IMR-90 (cell line): ENCODE measurements at regions not wholly inside any gene's neighbourhood (a gene's known extent, or its start where the extent isn't known, plus 50 kb on each side); places are given as distances from the start of the nearest gene placed in this dataset.

Experiments
- ATAC-seq: fragments of 200-7000 bp; cut with Tn5 transposase; 2 replicates; pipeline ENCODE4 v1.9.1; 2020; ENCODE audit warnings: low read depth, mild to moderate bottlenecking, moderate library complexity
- BruUV-seq: library from RNA; stranded (reverse); fragments of 400-500 nt; replicated peaks from 2 replicates; lab custom pipeline; 2021; lab: Mats Ljungman, UMichigan
- CTCF ChIA-PET: fragments of 300-600 bp; formaldehyde crosslinking; extraction: SDS; loops from one replicate; lab custom pipeline; 2021; ENCODE audit warnings: antibody characterized with exemption; lab: Yijun Ruan, JAX
- POLR2A ChIA-PET: fragments of 300-600 bp; sonication (Branson Sonifier 250); formaldehyde crosslinking; loops from one replicate; lab custom pipeline; 2022; ENCODE audit warnings: antibody characterized with exemption; ENCODE audit not compliant: unreplicated experiment; lab: Charles Lee
- DNase-seq: peaks from one replicate; pipeline ENCODE4 v3.0.0; 2013
- H2AFZ ChIP-seq: replicated peaks from 2 replicates; pipeline ENCODE3; 2013; ENCODE audit warnings: low read length, mild to moderate bottlenecking; ENCODE audit not compliant: poor library complexity
- H2AK5ac ChIP-seq: 2 replicates; pipeline ENCODE4 v1.6.1; 2013; ENCODE audit warnings: low read depth, low read length, inconsistent platforms
- H2AK9ac ChIP-seq: replicated peaks from 2 replicates; pipeline ENCODE3; 2013; ENCODE audit warnings: mild to moderate bottlenecking, low read depth, low read length, moderate library complexity; ENCODE audit not compliant: poor library complexity
- H2BK120ac ChIP-seq: 2 replicates; pipeline ENCODE4 v1.6.1; 2013; ENCODE audit warnings: low read depth, low read length, inconsistent platforms
- H2BK15ac ChIP-seq: 3 replicates; pipeline ENCODE4 v1.6.1; 2013; ENCODE audit warnings: low read depth, low read length, inconsistent platforms
- H2BK20ac ChIP-seq: 2 replicates; pipeline ENCODE4 v1.6.1; 2013; ENCODE audit warnings: low read depth, mild to moderate bottlenecking, inconsistent platforms, low read length, moderate library complexity
- H2BK5ac ChIP-seq: 2 replicates; pipeline ENCODE4 v1.6.1; 2013; ENCODE audit warnings: mild to moderate bottlenecking, low read depth, low read length, inconsistent platforms; ENCODE audit not compliant: poor library complexity, severe bottlenecking
- H3K14ac ChIP-seq: replicated peaks from 2 replicates; pipeline ENCODE4 v1.6.1; 2013; ENCODE audit warnings: low read depth, low read length, inconsistent platforms
- H3K18ac ChIP-seq: 2 replicates; pipeline ENCODE4 v1.6.1; 2013; ENCODE audit warnings: low read depth, low read length, control low read depth
- H3K23ac ChIP-seq: 2 replicates; pipeline ENCODE4 v1.6.1; 2013; ENCODE audit warnings: low read depth, low read length, inconsistent platforms
- H3K27ac ChIP-seq: 2 replicates; pipeline ENCODE4 v1.5.1; 2013; ENCODE audit warnings: mild to moderate bottlenecking, control low read depth, low read length; ENCODE audit not compliant: insufficient read depth
- H3K27me3 ChIP-seq: 2 replicates; pipeline ENCODE4 v1.6.1; 2013; ENCODE audit warnings: low read length; ENCODE audit not compliant: control insufficient read depth, insufficient read depth
- H3K36me3 ChIP-seq: 2 replicates; pipeline ENCODE4 v1.6.1; 2013; ENCODE audit warnings: low read length, mixed read lengths; ENCODE audit not compliant: control insufficient read depth, insufficient read depth
- H3K4ac ChIP-seq: 2 replicates; pipeline ENCODE4 v1.6.1; 2013; ENCODE audit warnings: low read depth, low read length, inconsistent platforms
- H3K4me1 ChIP-seq: 2 replicates; pipeline ENCODE4 v1.6.1; 2013; ENCODE audit warnings: low read length, mixed read lengths; ENCODE audit not compliant: control insufficient read depth, insufficient read depth
- H3K4me2 ChIP-seq: 2 replicates; pipeline ENCODE4 v1.6.1; 2013; ENCODE audit warnings: low read depth, mild to moderate bottlenecking, control low read depth, low read length, moderate library complexity
- H3K4me3 ChIP-seq: 2 replicates; pipeline ENCODE4 v1.5.1; 2013; ENCODE audit warnings: low read depth, mild to moderate bottlenecking, control low read depth, low read length, moderate library complexity; ENCODE audit not compliant: insufficient read depth
- H3K56ac ChIP-seq: 2 replicates; pipeline ENCODE4 v1.6.1; 2013; ENCODE audit warnings: low read length, inconsistent platforms; ENCODE audit not compliant: insufficient read depth; ENCODE audit errors: extremely low read depth
- H3K79me1 ChIP-seq, 2 experiments: 2 replicates each; pipeline ENCODE4 v1.6.1; 2013; ENCODE audit warnings: low read length in 2 of 2, inconsistent platforms in 1 of 2, low read depth in 1 of 2
- H3K9ac ChIP-seq: 2 replicates; pipeline ENCODE4 v1.6.1; 2013; ENCODE audit warnings: low read depth, low read length, control low read depth
- H3K9me1 ChIP-seq: 2 replicates; pipeline ENCODE4 v1.6.1; 2013; ENCODE audit warnings: low read length, inconsistent platforms; ENCODE audit not compliant: insufficient read depth
- H3K9me3 ChIP-seq: 2 replicates; pipeline ENCODE4 v1.6.1; 2013; ENCODE audit warnings: low read length; ENCODE audit not compliant: control insufficient read depth, insufficient read depth
- H4K20me1 ChIP-seq: 2 replicates; pipeline ENCODE4 v1.6.1; 2013; ENCODE audit warnings: low read length, inconsistent platforms; ENCODE audit not compliant: insufficient read depth
- H4K5ac ChIP-seq: 2 replicates; pipeline ENCODE4 v1.6.1; 2013; ENCODE audit warnings: mild to moderate bottlenecking, low read depth, low read length, control low read depth
- H4K8ac ChIP-seq, 2 experiments: 2 replicates each; pipeline ENCODE4 v1.6.1; 2013; ENCODE audit warnings: low read depth in 2 of 2, low read length in 2 of 2, control low read depth in 1 of 2, inconsistent platforms in 1 of 2
- H4K91ac ChIP-seq: 2 replicates; pipeline ENCODE4 v1.6.1; 2013; ENCODE audit warnings: low read depth, low read length, inconsistent platforms; ENCODE audit not compliant: insufficient read depth
- BHLHE40 ChIP-seq: fragments of 150-350 bp; IDR thresholded peaks from 2 replicates; pipeline ENCODE4 v1.6.1; 2016; ENCODE audit warnings: mild to moderate bottlenecking, low read depth, low read length
- CEBPB ChIP-seq: IDR thresholded peaks from 2 replicates; pipeline ENCODE4 v1.6.1; 2012; ENCODE audit warnings: low read depth, low read length, improper control_type of control experiment
- CHD1 ChIP-seq: IDR thresholded peaks from 2 replicates; pipeline ENCODE4 v1.6.1; 2012; ENCODE audit warnings: low read depth, low read length, improper control_type of control experiment
- CTCF ChIP-seq: conservative IDR thresholded peaks from 2 replicates; pipeline ENCODE4 v1.5.1; 2012; ENCODE audit warnings: mild to moderate bottlenecking, low read depth, low read length, improper control_type of control experiment
- ELK1 ChIP-seq: fragments of 150-350 bp; IDR thresholded peaks from 2 replicates; pipeline ENCODE4 v1.6.1; 2016; ENCODE audit warnings: low read depth, mild to moderate bottlenecking, low read length, moderate library complexity, borderline replicate concordance
- FOS ChIP-seq: fragments of 150-350 bp; IDR thresholded peaks from 2 replicates; pipeline ENCODE4 v1.6.1; 2016; ENCODE audit warnings: low read depth, low read length
- MAFK ChIP-seq: IDR thresholded peaks from 2 replicates; pipeline ENCODE4 v1.6.1; 2012; ENCODE audit warnings: low read depth, low read length, improper control_type of control experiment
- MAZ ChIP-seq: IDR thresholded peaks from 2 replicates; pipeline ENCODE4 v1.6.1; 2012; ENCODE audit warnings: low read depth, mild to moderate bottlenecking, low read length, improper control_type of control experiment, moderate library complexity, borderline replicate concordance
- MXI1 ChIP-seq: IDR thresholded peaks from 2 replicates; pipeline ENCODE4 v1.6.1; 2012; ENCODE audit warnings: low read depth, mild to moderate bottlenecking, low read length, moderate library complexity, borderline replicate concordance
- NFE2L2 ChIP-seq: fragments of 150-350 bp; IDR thresholded peaks from 2 replicates; pipeline ENCODE4 v1.6.1; 2016; ENCODE audit warnings: low read depth, mild to moderate bottlenecking, low read length
- POLR2A ChIP-seq: IDR thresholded peaks from 2 replicates; pipeline ENCODE4 v1.6.1; 2012; ENCODE audit warnings: mild to moderate bottlenecking, low read depth, low read length
- RAD21 ChIP-seq: IDR thresholded peaks from 2 replicates; pipeline ENCODE4 v1.6.1; 2012; ENCODE audit warnings: low read length, improper control_type of control experiment
- RCOR1 ChIP-seq: IDR thresholded peaks from 2 replicates; pipeline ENCODE4 v1.6.1; 2012; ENCODE audit warnings: mild to moderate bottlenecking, low read length, improper control_type of control experiment; ENCODE audit not compliant: insufficient replicate concordance
- RFX5 ChIP-seq: IDR thresholded peaks from 2 replicates; pipeline ENCODE4 v1.8.0; 2012; ENCODE audit warnings: low read depth, mild to moderate bottlenecking, low read length, moderate library complexity
- SMC3 ChIP-seq: fragments of 150-350 bp; IDR thresholded peaks from 2 replicates; pipeline ENCODE4 v1.6.1; 2016; ENCODE audit warnings: low read depth, mild to moderate bottlenecking, antibody characterized with exemption, low read length, moderate library complexity
- USF2 ChIP-seq: fragments of 150-350 bp; IDR thresholded peaks from 2 replicates; pipeline ENCODE4 v1.6.1; 2017; ENCODE audit warnings: mild to moderate bottlenecking, antibody characterized with exemption, low read length, low read depth
- WGBS, 2 experiments: methylation state at CpG; one replicate each; pipeline versions ENCODE4 v1.1.5 to v1.1.7; 2013; ENCODE audit warnings: missing lambda C conversion rate in 2 of 2; ENCODE audit not compliant: insufficient read length in 1 of 2; ENCODE audit errors: extremely low coverage in 2 of 2; 5-methylcytosine and 5-hydroxymethylcytosine counted together
- dilution Hi-C: fragments of 300-500 bp; cut with HindIII; formaldehyde crosslinking; loops from one replicate; pipeline ENCODE4 v1.14.3; 2018; ENCODE audit warnings: low sequenced_read_pairs; ENCODE audit not compliant: unreplicated experiment
- in situ Hi-C: fragments of 300-500 bp; cut with MboI; formaldehyde crosslinking; loops from 3 replicates; pipeline ENCODE4 v1.14.3; 2019; ENCODE audit warnings: low sequenced_read_pairs, inconsistent platforms, mixed read lengths
- intact Hi-C: fragments of 100-400 bp; cut with micrococcal nuclease; formaldehyde crosslinking; loops from 2 replicates; pipeline ENCODE4 v1.10.0; 2022

- Histone ChIP-seq H4K20me1 (no peaks in the 10 kb centered on the region), H2BK120ac (no peak overlapping the region), H2AFZ (no peak overlapping the region), H2BK20ac (no peak overlapping the region), H2AK9ac (no peak overlapping the region), H3K4me1 (no peaks in the 10 kb centered on the region), H3K9me3 (no peaks in the 10 kb centered on the region), H3K79me1 (no peaks in the 10 kb centered on the region), H3K4me3 (no peak overlapping the region), H3K56ac (no peak overlapping the region), H2BK5ac (no peak overlapping the region), H3K27ac (no peak overlapping the region), H2AK5ac (no peak overlapping the region; the same call in 1 of the 2 replicates), H3K36me3 (no peaks in the 10 kb centered on the region), H3K9me1 (no peaks in the 10 kb centered on the region), H3K4me2 (no peak overlapping the region), H3K14ac (no peak overlapping the region), H3K4ac (no peak overlapping the region), H3K18ac (no peak overlapping the region), H4K91ac (peak overlapping the region; percentile 43; the same call in 1 of the 2 replicates), H3K23ac (no peak overlapping the region), H3K9ac (no peak overlapping the region), H4K8ac (no peak overlapping the region), H3K27me3 (peaks cover 3% of the 10 kb centered on the region; the same call in 1 of the 2 replicates), H4K5ac (no peak overlapping the region), H2BK15ac (no peak overlapping the region)
- ATAC-seq: peak; percentile 64
- intact Hi-C loops (loop anchor here (5.0 kb wide), 1 partner anchor 480 kb away; no protein-coding TSS in a partner anchor), in situ Hi-C loops (no loop called here), dilution Hi-C loops (no loop called here)
- TF ChIP-seq FOS (no peak), MAZ (no peak), USF2 (no peak), RAD21 (no peak), RCOR1 (no peak), ELK1 (no peak), CHD1 (no peak), SMC3 (no peak), BHLHE40 (no peak), MXI1 (no peak), RFX5 (no peak), POLR2A (no peak), CTCF (no peak), CEBPB (no peak), MAFK (no peak), NFE2L2 (no peak)
- CTCF ChIA-PET: no interaction called here
- peak; percentile 89 for DNase-seq
- POLR2A ChIA-PET: no interaction called here
- no TSS peak for BruUV-seq
- WGBS, 2 experiments: 50% methylated on average over 1 of the region's 7 CpGs; no CpG with 5 or more reads in 1 of the 2 experiments
Measured at GRCh38 chr5:13477118-13477737, 467.3 kb downstream of the DNAH5 start.
